Epidermal melanocyte (primary cell): ENCODE measurements at regions not wholly inside any gene's neighbourhood (a gene's known extent, or its start where the extent isn't known, plus 50 kb on each side); places are given as distances from the start of the nearest gene placed in this dataset.
"Not testable (repeated sequence)": the region's sequence is repeated elsewhere in the genome, so short reads cannot be mapped to it uniquely, and the experiment has no call there.

Experiments
- DNase-seq: peaks from one replicate; pipeline ENCODE4 v3.0.0; 2011; ENCODE audit warnings: low spot score; ENCODE audit not compliant: insufficient read length

DNA sequence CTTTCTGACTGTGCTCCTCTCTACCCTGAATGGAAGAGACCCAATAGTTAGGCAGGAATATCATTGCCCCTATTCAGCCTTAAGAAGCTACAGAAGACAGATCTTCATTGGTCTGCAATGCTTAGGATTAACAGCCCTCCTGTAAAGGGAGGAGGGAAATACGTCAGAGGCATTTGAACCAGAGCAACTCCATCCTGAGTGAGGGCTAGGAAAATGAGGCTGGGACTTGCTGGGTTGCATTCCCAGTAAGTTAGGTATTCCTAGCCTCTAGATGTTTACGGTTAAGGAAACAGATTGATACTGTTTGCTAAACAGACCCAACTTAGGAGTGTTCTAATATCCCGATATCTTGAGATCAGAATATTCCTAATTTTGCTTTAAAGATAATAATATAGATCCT, 63.5 kb downstream of the PCDH18 start:
- no peak for DNase-seq

DNA sequence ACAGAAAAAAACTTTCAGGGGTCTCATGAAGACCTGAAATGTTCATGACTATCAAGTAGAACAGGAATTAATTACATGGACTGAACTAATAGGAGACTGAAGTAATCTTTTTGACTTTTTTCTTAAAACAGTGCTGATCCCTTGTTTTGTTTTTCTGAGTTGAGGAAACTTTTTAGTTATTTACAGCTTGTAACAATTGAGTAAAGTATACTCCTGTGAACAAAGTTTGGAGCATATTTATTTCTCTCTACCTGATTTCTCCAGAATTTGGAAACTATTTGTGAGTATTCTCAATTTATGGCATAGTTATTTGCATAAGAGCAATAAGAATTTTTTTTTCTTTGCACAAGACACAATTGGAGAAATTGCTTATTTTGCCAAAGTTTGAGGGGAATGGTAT, 64.8 kb downstream of the PCDH18 start:
- DNase-seq: no peak

DNA sequence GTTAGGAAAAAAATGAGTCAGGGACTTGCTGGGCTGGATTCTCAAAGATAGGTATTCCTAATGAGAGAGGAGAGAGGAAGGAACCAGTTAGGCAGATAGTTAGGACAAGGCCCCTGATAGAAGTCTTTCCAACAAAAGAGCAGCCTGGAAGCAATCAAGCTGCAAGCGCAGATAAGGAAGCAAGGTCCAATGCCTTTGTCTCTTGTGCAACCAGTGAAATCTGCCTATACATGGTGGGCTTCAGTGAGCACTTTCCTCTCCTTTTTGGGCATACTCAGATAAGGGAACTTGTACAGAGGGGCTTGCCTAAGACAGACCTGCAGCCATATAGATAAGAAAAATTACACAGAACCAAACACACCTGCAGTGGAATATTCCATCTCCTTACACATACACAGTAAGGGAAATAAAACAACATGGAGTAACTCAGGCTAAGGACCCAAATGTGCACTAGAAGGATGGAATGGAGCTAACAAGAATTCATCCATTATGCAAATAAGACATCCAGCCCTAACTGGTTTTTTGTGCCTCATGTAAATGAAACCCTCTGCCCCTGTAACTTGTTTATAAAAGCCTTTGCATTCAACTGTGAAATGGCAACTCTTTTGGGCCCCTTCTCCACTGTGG, 68.8 kb downstream of the PCDH18 start:
- no peak for DNase-seq

DNA sequence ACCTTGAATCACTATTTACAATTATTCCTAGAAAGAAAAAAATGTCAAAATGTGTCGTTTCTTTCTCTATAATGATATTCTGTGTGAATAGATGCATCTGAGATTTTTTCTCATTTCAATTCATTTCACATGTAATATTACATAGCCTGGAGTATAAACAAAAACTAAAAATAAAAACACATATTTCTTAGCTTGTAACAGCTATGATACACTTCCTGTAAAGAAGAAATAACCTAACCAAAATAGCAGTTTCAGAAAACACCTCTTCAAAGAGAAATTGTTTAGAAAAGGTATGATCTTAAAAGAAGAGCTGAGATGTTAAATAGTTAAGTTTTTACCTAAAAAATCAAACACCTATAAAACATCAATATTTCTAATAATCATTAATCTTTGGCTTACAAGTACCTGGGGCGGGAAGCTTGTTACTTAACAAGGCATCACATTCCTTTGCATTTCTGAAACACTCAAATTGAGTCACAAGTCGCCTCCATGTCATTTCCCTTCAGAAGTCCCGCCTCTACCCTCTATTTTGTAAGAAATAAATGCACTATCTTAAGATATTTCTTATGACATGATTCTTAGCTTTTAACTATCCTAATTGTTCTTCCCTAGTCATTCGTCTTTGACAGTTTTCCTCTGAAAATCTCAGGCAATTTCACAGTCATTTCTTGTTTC, 76.5 kb downstream of the PCDH18 start:
- no peak for DNase-seq

DNA sequence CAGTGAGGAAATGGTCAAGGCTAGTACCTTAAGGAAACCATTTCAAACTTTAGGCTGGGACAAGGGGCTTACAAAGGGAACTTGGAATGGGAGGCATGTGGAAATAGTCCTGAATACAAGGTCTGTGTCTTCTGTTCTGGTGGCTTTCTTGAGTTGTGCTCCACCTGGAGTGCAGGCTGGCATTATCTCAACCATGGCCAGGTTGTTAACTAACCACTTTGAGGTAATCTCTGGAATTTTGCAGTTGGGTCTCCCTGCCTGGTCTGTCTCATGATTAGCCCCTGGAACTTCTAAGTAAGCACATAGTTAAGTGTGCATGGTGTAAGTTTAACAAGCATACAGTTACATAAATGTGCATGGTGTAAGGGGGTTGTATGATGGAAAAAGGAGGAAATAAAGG, 77.5 kb downstream of the PCDH18 start:
- DNase-seq: no peak

DNA sequence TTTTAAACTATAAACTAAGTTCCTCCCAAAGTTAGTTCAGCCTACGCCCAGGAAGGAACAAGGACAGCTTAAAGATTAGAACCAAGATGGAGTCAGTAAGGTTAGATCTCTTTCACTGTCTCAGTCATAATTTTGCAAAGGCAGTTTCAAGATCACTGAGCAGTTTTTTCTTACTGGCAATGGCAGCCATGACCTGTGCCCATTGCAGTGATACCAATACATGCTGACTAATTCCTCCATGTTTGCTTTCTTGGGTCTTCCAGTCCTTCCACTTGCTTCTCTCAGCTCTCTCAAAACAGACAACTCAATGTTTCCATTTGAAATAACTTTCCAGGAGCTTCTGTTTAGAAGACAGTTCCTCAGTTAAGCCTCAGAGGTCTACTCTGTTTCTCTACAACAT, 79.5 kb downstream of the PCDH18 start:
- no peak for DNase-seq

DNA sequence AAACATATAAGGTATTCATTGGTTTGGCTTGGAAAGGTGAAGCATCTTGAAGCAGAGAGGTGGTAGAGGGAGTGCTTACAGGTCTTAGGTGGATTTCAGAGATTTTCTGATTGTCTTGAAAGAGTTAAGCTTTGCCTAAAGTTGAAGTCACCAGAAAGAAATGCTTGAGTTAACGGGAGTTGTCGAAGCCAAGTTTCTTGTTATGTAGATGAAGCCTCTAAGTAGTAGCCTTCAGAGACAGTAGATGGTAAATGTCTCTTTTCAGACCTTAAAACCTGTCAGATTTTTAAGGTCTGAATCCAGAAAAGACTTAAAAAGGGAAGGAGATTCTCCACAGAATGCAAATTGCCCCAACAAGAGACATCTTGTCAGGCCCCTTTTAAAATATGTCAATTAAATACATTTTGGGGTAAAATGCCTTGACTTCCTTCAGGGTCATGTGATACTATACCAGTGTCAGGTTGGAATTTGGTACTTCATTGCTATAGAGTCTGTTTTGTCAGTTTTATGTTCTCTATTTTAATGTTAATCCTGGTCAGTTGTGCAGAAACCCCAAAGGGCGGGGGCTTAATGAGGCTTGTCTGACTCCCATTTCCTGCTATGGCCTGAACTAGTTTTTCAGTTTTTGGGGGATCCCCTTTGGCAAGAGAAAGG, 81.0 kb downstream of the PCDH18 start:
- no peak for DNase-seq

DNA sequence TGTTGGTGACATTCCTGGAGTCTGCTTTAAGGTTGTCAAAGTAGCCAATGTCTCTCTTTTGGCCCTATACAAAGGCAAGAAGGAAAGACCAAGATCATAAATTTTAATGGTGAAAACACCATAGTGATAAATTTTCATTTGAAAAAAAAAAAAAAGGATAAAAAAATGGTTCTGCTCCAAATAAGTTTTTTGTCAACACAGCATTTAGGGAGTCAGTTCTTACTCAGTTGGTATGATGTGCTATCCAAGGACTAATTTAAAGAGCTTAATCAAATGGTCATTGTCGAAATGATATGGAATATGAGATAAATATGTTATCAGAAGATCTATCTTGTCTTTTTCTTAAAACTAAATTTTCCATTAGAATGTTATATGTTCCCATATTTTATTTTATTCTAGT, 83.9 kb downstream of the PCDH18 start:
- no peak for DNase-seq

DNA sequence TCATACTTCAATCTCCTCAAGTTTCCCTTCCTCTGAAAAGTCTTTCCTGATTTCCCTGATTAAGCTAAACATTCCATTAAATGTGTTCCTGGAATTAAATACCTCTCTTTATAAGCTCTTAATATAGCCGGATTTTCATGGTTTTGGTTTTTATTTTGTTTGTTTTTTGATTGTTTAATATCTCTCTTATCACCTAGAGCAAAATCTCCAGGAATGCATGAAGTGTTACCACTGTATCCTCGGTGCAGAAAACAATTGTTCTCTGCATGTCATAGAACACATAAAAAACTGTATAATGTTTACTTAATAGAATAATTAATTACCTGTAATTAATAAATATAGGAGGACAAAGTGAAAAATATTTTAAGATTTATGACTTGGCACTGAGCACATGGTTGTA, 86.2 kb downstream of the PCDH18 start:
- DNase-seq: no peak

DNA sequence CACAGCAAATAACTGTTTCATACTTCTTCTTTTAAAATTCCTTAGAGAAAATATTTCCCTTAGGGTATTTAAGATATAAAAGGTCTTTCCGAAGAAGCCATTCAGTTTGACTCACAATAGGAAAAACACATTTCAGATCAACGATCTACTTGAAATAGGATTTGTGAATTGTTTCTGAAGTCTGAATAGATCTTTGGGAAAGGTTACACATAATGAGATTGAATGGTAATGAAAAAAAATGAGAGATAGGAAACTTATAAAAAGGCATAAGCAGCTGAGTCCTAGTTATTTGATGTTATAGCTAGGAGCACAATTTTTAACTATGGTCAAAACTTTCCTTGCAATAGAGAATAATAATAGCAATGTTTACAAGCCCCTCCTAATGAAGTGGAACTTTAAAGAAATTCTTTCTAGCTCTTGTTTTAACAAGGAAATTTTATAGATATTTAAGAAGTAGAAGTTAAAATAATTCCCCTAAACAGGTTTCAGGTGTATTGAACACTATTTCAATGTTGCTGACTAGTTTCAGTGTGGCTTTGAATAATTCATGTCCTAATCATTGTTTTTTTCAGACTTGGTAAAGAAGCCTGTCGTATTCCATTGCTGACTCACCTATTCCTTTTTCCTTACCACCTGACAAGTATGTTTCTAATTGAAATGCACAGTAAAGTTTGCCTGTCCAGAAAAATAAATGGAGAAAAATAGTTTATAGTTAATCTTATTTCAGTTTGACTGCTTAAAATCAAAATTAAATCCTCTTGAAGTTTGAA, 89.1 kb downstream of the PCDH18 start:
- no peak for DNase-seq

DNA sequence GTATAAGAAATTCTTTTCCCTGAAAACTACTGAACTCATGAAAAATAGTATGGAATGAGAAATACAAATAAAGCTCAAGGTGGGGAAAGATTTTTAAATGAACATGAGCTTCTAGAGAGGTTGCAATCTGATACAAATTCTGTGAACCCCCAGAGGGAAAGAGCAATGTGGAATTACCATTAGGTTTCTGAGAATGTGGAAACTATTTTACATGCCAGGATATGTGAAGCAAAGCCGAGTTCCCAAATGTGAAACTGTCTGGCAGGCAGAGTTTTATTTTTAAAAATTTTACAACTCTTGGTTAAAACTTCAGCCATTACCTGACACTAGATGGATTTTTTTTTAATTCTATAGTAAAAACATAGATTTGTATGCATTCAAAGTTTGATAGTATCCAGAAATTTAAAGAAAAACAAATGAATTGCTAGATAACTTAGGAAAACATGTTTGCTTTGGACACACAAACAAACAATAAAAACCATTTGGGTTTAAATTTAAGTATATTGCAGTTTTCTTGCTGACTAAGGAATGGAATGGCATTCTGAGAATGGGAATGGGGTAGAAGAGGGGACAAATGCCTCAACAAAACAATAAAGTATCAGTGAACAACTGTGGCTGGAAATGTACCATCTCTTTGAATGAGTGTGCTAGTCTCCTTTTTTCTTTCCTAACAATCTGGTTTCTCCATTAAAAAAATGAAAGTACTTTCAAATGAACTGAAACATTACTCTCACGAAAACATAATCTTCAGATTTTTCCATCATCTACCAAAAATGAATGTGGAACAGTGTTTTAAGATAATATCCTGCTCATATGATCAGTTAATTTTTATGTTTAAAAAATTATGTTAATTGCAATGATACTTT, 99.6 kb downstream of the PCDH18 start:
- DNase-seq: no peak

DNA sequence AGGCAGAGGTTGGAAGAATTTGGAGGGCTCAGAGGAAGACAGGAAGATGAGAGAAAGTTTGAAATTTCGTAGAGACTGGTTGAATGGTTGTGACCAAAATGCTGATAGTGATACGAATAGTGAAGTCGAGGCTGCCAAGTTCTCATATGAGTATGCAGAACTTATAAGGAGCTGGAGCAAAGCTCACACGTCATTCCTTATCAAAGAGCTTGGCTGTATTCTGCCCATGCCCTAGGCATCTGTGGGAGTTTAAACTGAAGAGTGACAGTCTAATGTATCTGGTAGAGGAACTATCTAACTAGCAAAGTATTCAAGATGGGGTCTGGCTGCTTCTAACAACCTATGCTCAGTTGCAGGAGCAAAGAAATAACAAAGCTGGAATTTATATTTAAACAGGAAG, 102.1 kb downstream of the PCDH18 start:
- DNase-seq: no peak

DNA sequence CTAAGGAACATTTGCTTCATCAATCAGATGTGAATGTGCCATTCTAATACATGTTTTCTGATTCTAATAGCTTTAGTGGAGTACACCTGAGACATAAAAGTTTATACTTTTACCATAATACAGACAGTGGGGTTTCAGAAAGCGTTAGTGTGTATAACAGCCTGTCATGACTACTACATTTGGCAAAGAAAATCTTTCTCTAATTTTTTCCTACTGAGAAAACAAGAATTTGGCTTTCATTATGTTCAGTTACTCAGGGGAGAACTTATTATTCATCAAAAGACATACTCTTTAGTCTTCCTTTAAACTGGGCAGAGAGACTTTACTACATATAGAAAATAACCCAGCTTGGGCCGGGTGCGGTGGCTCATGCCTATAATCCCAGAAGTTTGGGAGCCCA, 104.9 kb downstream of the PCDH18 start:
- no peak for DNase-seq

DNA sequence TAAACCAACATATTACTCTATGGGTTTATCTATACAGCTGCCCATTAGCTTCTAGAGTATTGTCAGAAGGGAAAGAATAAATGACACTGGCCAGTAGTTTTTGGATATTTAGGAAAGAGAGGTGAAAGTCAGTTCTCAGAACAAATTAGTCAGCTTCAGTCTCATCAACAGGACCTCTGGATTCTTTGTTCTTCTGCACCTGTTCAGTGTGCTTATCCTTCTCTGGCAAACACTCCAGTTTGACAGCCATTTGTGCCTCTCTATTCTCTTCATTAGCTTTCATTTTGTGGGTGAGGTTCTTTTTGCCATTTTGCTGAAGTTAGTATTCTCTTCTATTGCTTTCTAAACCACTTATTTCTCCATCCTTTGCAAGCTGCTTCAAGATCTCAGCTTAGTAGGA, 107.0 kb downstream of the PCDH18 start:
- no peak for DNase-seq

DNA sequence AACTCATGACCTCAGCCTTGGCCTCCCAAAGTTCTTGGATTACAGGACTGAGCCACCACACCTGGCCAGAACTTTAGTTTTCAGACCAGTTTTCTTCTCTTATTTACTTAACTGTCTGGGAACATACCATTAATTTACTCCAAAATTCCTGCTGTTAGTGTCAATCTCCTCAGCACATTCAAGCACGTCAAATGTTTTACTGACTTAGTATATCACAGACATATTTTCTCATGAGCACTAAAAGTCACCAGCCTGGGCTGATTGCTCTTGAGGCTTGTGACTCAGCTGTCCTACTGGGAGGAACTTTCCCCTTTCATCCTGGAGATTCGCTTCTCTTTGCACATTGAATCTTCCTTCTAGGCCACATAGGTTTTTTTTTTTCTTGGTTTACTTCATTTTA, 109.6 kb downstream of the PCDH18 start:
- DNase-seq: no peak

DNA sequence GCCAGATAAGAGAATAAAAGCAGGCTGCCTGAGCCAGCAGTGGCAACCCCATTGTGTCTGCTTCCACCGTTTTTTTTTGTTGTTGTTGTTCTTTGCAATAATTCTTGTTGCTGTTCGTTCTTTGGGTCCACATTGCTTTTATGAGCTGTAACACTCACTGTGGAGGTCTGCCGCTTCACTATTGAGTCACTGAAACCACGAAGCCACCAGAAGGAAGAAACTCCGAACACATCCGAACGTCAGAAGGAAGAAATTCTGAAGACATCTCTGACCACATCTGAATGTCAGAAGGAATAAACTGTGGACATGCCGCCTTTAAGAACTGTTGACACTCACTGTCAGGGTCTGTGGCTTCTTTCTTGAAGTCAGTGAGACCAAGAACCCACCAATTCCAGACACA, 110.5 kb downstream of the PCDH18 start:
- no peak for DNase-seq

DNA sequence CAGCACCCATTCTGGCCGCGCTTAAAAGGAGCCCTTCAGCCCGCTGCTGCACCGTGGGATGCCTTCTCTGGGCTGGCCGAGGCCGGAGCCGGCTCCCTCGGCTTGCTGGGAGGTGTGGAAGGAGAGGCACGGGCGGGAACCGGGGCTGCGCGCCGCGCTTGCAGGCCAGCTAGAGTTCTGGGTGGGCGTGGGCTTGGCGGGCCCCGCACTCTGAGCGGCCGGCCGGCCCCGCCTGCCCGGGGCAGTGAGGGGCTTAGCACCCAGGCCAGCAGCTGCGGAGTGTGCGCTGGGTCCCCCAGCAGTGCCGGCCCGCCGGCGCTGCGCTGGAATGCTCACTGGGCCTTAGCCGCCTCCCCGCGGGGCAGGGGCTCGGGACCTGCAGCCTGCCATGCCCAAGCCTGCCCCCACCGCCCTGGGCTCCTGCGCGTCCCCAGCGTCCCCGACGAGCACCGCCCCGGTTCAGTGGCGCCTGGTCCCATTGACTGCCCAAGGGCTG, 111.3 kb downstream of the PCDH18 start:
- DNase-seq: no peak

DNA sequence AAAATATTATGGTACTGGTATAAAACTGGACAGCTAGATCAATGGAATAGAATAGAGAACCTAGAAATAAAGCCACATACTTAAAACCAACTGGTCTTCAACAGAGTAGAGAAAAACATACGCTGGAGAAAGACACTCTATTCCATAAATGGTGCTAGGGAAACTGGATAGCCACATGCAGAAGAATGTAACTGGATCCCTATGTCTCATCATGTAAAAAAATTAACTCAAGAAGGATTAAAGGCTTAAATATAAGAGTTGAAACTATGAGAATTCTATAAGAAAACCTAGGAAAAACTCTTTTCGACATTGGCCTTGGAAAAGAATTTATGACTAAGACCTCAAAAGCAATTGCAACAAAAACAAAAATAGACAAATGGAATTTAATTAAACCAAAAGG, 114.6 kb downstream of the PCDH18 start:
- DNase-seq: no peak

DNA sequence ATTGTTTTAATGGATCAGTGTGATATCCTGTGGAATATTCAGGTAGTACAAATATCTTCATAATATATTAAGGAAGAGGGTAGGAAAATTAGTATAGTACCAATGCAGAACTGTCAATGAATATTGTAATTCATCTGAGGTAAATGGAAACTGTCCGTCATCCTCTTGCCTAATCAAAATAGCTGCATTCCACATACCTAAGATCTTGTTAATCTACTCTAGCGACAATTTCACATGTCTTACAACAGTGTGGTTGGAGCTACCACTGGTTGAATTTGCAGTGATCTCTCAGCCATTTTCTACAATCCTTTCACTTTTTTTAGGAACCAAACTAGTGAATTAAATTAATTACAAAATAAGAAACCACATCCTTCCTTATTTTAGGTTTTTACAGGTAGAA, 117.5 kb downstream of the PCDH18 start:
- DNase-seq: no peak

DNA sequence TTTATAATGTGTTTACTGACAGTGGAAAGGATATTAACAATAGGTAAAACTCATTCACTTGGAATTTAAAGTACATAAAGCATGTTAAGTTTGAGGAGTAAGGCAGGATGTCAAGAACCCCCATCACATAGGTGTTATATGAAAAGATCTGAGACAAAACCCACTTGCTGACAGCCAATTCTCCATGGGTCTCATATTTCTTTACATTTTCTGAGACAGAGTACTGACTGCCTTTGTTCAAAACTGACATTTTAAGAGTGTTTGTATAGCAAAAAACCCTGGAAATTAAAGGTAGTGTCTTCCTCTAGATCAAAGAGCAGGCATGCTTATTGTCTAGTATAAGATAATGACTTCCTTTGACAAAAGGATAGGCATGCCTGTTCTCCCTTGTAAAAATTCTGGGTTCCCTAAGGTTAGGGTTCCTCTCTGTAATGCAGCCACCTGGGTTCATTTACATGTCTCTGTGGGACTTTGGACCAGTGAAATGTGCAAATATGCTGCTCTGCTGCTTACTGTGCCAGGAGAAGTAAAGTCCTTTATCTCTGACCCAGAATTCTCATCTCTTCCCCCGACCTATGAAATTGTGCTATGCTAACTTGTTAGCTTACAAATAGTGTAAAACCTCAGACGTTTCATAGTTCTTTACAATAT, 123.6 kb downstream of the PCDH18 start:
- no peak for DNase-seq

DNA sequence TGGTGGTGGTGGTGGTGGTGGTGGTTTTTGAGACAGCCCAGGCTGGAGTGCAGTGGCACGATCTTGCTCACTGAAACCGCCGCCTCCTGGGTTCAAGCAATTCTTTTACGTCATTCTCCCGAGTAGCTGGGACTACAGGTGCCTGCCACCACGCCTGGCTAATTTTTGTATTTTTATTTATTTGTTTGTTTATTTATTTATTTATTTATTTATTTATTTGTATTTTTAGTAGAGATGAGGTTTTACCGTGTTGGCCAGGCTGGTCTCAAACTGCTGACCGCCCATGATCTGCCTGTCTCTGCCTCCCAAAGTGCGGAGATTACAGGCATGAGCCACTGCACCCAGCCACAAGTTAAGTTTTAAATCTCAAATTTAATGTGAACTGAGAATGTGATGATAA, 126.5 kb downstream of the PCDH18 start:
- DNase-seq: not testable (repeated sequence)
